Osteoblast (primary cell): ENCODE measurements at regions not wholly inside any gene's neighbourhood (a gene's known extent, or its start where the extent isn't known, plus 50 kb on each side); places are given as distances from the start of the nearest gene placed in this dataset.

ENCODE experiments used
- DNase-seq: peaks from one replicate; pipeline ENCODE4 v3.0.0; 2011; ENCODE audit warnings: low spot score, mixed read lengths; ENCODE audit not compliant: insufficient read length; ENCODE audit errors: missing footprints
- H2AFZ ChIP-seq: 2 replicates; pipeline ENCODE4 v1.6.0; 2011; ENCODE audit warnings: mild to moderate bottlenecking, low read length
- H3K27ac ChIP-seq: 2 replicates; pipeline ENCODE4 v1.5.1; 2011; ENCODE audit warnings: mild to moderate bottlenecking, low read depth, low read length, moderate library complexity
- H3K27me3 ChIP-seq: 2 replicates; pipeline ENCODE4 v1.6.0; 2012; ENCODE audit warnings: mild to moderate bottlenecking, control low read depth, inconsistent platforms, low read length, moderate library complexity; ENCODE audit not compliant: insufficient read depth
- H3K36me3 ChIP-seq: 2 replicates; pipeline ENCODE4 v1.5.1; 2011; ENCODE audit warnings: mild to moderate bottlenecking, low read length, control low read depth, moderate library complexity; ENCODE audit not compliant: insufficient read depth
- H3K4me1 ChIP-seq: 2 replicates; pipeline ENCODE4 v1.5.1; 2011; ENCODE audit warnings: mild to moderate bottlenecking, low read length, control low read depth, moderate library complexity; ENCODE audit not compliant: insufficient read depth
- H3K4me2 ChIP-seq: 2 replicates; pipeline ENCODE4 v1.6.0; 2011; ENCODE audit warnings: mild to moderate bottlenecking, low read length; ENCODE audit not compliant: insufficient read depth
- H3K4me3 ChIP-seq: fragments of 200-600 bp; sonication (generic); 3 replicates; pipeline ENCODE4 v1.5.1; 2012; ENCODE audit warnings: mild to moderate bottlenecking, low read length, inconsistent platforms; ENCODE audit not compliant: insufficient read depth
- H3K79me2 ChIP-seq: 2 replicates; pipeline ENCODE4 v1.6.0; 2012; ENCODE audit warnings: mild to moderate bottlenecking, low read length, control low read depth, inconsistent platforms; ENCODE audit not compliant: insufficient read depth
- H3K9me3 ChIP-seq: 2 replicates; pipeline ENCODE4 v1.5.1; 2011; ENCODE audit warnings: low read depth, low read length, control low read depth
- H4K20me1 ChIP-seq: 2 replicates; pipeline ENCODE4 v1.6.0; 2012; ENCODE audit warnings: mild to moderate bottlenecking, low read length, control low read depth; ENCODE audit not compliant: insufficient read depth
- TF ChIP-seq, protein P1 (sequence below): IDR thresholded peaks from 2 replicates; pipeline ENCODE4 v1.5.1; 2011; ENCODE audit warnings: mild to moderate bottlenecking, low read depth, low read length, moderate library complexity; ENCODE audit errors: extremely low read depth

DNA sequence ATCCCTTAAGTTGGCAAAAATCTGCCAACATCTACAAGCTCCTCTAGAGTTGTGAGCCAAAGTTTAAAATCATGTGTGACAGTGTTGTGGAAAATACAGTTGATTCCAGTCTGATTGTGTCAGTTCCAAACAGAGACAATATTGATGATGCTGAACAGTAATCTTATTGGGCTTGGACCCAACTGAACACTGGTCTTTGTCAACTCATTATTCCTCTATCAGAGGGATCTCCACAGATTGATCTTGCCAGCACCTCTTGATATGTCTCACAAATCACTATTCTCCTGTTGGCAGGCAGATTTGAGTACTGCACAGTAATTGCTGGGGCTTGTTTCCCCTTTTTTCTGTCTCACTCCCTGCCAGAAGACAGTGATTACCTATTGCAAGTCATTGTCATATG is 326.6 kb upstream of the DPH6 start:
- no peak overlapping the region for H2AFZ ChIP-seq
- no peaks in the 10 kb centered on the region for H3K79me2 ChIP-seq
- TF ChIP-seq, protein P1, sequence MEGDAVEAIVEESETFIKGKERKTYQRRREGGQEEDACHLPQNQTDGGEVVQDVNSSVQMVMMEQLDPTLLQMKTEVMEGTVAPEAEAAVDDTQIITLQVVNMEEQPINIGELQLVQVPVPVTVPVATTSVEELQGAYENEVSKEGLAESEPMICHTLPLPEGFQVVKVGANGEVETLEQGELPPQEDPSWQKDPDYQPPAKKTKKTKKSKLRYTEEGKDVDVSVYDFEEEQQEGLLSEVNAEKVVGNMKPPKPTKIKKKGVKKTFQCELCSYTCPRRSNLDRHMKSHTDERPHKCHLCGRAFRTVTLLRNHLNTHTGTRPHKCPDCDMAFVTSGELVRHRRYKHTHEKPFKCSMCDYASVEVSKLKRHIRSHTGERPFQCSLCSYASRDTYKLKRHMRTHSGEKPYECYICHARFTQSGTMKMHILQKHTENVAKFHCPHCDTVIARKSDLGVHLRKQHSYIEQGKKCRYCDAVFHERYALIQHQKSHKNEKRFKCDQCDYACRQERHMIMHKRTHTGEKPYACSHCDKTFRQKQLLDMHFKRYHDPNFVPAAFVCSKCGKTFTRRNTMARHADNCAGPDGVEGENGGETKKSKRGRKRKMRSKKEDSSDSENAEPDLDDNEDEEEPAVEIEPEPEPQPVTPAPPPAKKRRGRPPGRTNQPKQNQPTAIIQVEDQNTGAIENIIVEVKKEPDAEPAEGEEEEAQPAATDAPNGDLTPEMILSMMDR: no peak
- no peak overlapping the region for H3K27ac ChIP-seq
- H3K9me3 ChIP-seq: no peaks in the 10 kb centered on the region
- DNase-seq: no peak
- H3K27me3 ChIP-seq: no peaks in the 10 kb centered on the region
- no peak overlapping the region for H3K4me2 ChIP-seq
- H3K4me3 ChIP-seq: no peak overlapping the region
- H3K4me1 ChIP-seq: peaks cover 8% of the 10 kb centered on the region
- H3K36me3 ChIP-seq: no peaks in the 10 kb centered on the region
- H4K20me1 ChIP-seq: no peaks in the 10 kb centered on the region

DNA sequence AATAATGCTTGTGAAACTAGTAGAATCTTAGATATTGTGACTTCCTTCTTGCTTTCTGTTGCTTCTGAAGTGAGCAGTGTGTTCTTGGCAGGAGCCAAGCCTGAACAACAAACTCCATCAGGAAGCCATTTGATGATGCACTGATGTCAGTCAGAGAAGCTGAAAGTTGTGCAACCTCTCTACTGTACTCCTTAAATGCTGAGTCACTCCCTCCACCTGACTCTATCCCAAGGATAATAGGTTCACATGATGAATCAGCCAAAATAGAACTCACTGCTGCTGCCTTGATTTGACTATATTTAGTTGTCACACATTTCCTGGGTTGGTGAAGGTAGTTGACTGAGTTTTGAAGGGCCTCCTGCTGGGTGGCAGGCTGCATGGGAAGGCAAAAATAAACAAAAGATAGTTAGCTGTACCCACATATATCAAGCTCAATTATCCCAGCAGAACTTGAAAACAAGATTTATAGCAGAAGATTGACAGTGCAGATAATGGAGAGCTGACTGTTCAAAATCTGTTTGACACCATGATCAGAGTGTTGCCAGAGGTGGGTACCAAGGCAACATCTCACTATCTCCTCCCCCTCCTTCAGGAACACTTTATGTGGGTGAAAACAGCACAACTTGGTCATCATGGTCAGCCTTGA is 328.4 kb upstream of the DPH6 start:
- peak; percentile 60 for DNase-seq

GRCh38 chr15:35876762-35877161 is 330.8 kb upstream of the DPH6 start:
- Histone ChIP-seq H3K79me2 (no peaks in the 10 kb centered on the region), H3K9me3 (no peaks in the 10 kb centered on the region), H3K4me1 (peaks cover 8% of the 10 kb centered on the region), H3K27ac (no peak overlapping the region), H3K27me3 (no peaks in the 10 kb centered on the region), H4K20me1 (no peaks in the 10 kb centered on the region), H3K4me2 (no peak overlapping the region), H3K4me3 (no peak overlapping the region), H2AFZ (no peak overlapping the region), H3K36me3 (no peaks in the 10 kb centered on the region)
- DNase-seq: peak; percentile 6
- TF ChIP-seq, protein P1: no peak

More for the DNA sequence above, 328.4 kb upstream of the DPH6 start:
- Histone ChIP-seq H3K4me3 (no peak overlapping the region), H2AFZ (no peak overlapping the region), H3K27ac (no peak overlapping the region), H3K27me3 (no peaks in the 10 kb centered on the region), H4K20me1 (no peaks in the 10 kb centered on the region), H3K4me1 (peaks cover 8% of the 10 kb centered on the region), H3K36me3 (no peaks in the 10 kb centered on the region), H3K79me2 (no peaks in the 10 kb centered on the region), H3K9me3 (no peaks in the 10 kb centered on the region), H3K4me2 (no peak overlapping the region)
- TF ChIP-seq, protein P1: no peak

GRCh38 chr15:35880896-35881295 is 334.9 kb upstream of the DPH6 start:
- no peak overlapping the region for H2AFZ ChIP-seq
- TF ChIP-seq, protein P1: no peak
- H3K27ac ChIP-seq: no peak overlapping the region
- H4K20me1 ChIP-seq: no peaks in the 10 kb centered on the region
- no peak overlapping the region for H3K4me3 ChIP-seq
- no peak overlapping the region for H3K4me2 ChIP-seq
- H3K36me3 ChIP-seq: no peaks in the 10 kb centered on the region
- no peak for DNase-seq
- no peaks in the 10 kb centered on the region for H3K9me3 ChIP-seq
- no peaks in the 10 kb centered on the region for H3K79me2 ChIP-seq
- no peaks in the 10 kb centered on the region for H3K4me1 ChIP-seq
- no peaks in the 10 kb centered on the region for H3K27me3 ChIP-seq
